Psoas muscle (tissue), 7 donors: ENCODE measurements at regions not wholly inside any gene's neighbourhood (a gene's known extent, or its start where the extent isn't known, plus 50 kb on each side); places are given as distances from the start of the nearest gene placed in this dataset.
A peak's percentile ranks its signal among the peaks of the same experiment; 100 is the strongest.

Experiments
- ATAC-seq, 4 donors: fragments of 200-7000 bp; cut with Tn5 transposase; one replicate each; pipeline ENCODE4 v1.9.1; 2020; ENCODE audit warnings: moderate library complexity in 3 of 4, mild to moderate bottlenecking in 2 of 4
- DNase-seq, 2 donors: peaks; one replicate each; pipeline ENCODE4 v3.0.0-alpha.2; 2020
- H3K27ac ChIP-seq: fragments of 200-600 bp; one replicate; pipeline ENCODE4 v1.8.0; 2022
- H3K27me3 ChIP-seq, 3 donors: fragments of 200-600 bp in 1 of 3; one replicate each; pipeline versions ENCODE4 v1.6.1 to v1.8.0; 2013 to 2022; ENCODE audit warnings: low read length in 2 of 3, mild to moderate bottlenecking in 2 of 3, moderate library complexity in 1 of 3; ENCODE audit not compliant: insufficient read depth in 3 of 3
- H3K36me3 ChIP-seq, 2 donors: fragments of 200-600 bp in 1 of 2; one replicate each; pipeline versions ENCODE4 v1.6.1 to v1.8.0; 2013 to 2022; ENCODE audit warnings: low read depth in 1 of 2, mild to moderate bottlenecking in 1 of 2, moderate library complexity in 1 of 2; ENCODE audit not compliant: insufficient read depth in 1 of 2
- H3K4me1 ChIP-seq: fragments of 200-600 bp; one replicate; pipeline ENCODE4 v1.8.0; 2022
- H3K4me3 ChIP-seq: fragments of 200-600 bp; one replicate; pipeline ENCODE4 v1.8.0; 2022; ENCODE audit warnings: mild to moderate bottlenecking
- H3K9me3 ChIP-seq: fragments of 200-600 bp; one replicate; pipeline ENCODE4 v1.8.0; 2022
- CTCF ChIP-seq: fragments of 200-600 bp; IDR thresholded peaks from one replicate; pipeline ENCODE4 v1.8.0; 2022; ENCODE audit warnings: antibody characterized with exemption
- WGBS, 3 donors: extraction: QIAGEN DNeasy Blood & Tissue Kit; methylation state at CpG; one replicate each; pipeline versions ENCODE4 v1.1.6 to v1.1.7; 2013; 5-methylcytosine and 5-hydroxymethylcytosine counted together
- intact Hi-C, 2 donors: fragments of 100-400 bp; cut with DNase I; formaldehyde crosslinking; loops; one replicate each; pipeline versions ENCODE4 v1.11.0 to v1.14.2; 2022
- donor health status: healthy with polysubstance abuse.
- donor health status: DM: no; HTN: no; CAD: no; lungs with moderate emphysema.
- donor health status: Bipolar disorder and iron deficiency.
- donor health status: healthy.
- donor health status: DM: yes; HTN: yes; CAD: no.
- donor health status: DM: no; HTN: no; CAD: no.
- donor health status: DM: yes; HTN: yes; CAD: no.

GRCh38 chr1:96488777-96489176 is 232.8 kb upstream of the PTBP2 start:
- H3K4me1 ChIP-seq = no peaks in the 10 kb centered on the region
- ATAC-seq (no peak), DNase-seq (no peak)
- H3K27me3 ChIP-seq = no peaks in the 10 kb centered on the region
- H3K27ac ChIP-seq = no peak overlapping the region
- no peaks in the 10 kb centered on the region for H3K9me3 ChIP-seq
- intact Hi-C loops = no loop called here
- no peak for TF ChIP-seq CTCF
- WGBS, 3 donors = 62 to 73% (median 71%) methylated on average over 2 of the region's 2 CpGs
- no peaks in the 10 kb centered on the region for H3K36me3 ChIP-seq
- no peak overlapping the region for H3K4me3 ChIP-seq

- no peaks in the 10 kb centered on the region for H3K27me3 ChIP-seq
- ATAC-seq = peak in 3 of 4 donors; percentile 80 to 84 (median 83)
- 21 to 22% (median 22%) methylated on average over 4 of the region's 4 CpGs for WGBS, 3 donors
- no peaks in the 10 kb centered on the region for H3K36me3 ChIP-seq
- H3K4me1 ChIP-seq = no peaks in the 10 kb centered on the region
- no peak overlapping the region for H3K4me3 ChIP-seq
- TF ChIP-seq CTCF = no peak
- intact Hi-C loops = no loop called here
- peak in 1 of 2 donors; percentile 49 for DNase-seq
- no peak overlapping the region for H3K27ac ChIP-seq
- no peaks in the 10 kb centered on the region for H3K9me3 ChIP-seq
Measured at GRCh38 chr1:96492236-96492635, 229.3 kb upstream of the PTBP2 start.

- WGBS, 3 donors = 53 to 65% (median 64%) methylated on average over 5 of the region's 5 CpGs
- DNase-seq (no peak), ATAC-seq (no peak)
- Histone ChIP-seq H3K27ac (no peak overlapping the region), H3K4me1 (no peaks in the 10 kb centered on the region), H3K27me3 (no peaks in the 10 kb centered on the region), H3K36me3 (no peaks in the 10 kb centered on the region), H3K9me3 (no peaks in the 10 kb centered on the region), H3K4me3 (no peak overlapping the region)
- TF ChIP-seq CTCF = no peak
- intact Hi-C loops = no loop called here
Measured at GRCh38 chr1:96498744-96499340, 222.7 kb upstream of the PTBP2 start.

GRCh38 chr1:96508233-96508632 is 213.4 kb upstream of the PTBP2 start:
- H3K4me3 ChIP-seq = no peak overlapping the region
- peaks cover 16% of the 10 kb centered on the region for H3K4me1 ChIP-seq
- no peaks in the 10 kb centered on the region for H3K36me3 ChIP-seq
- 42 to 58% (median 44%) methylated on average over 4 of the region's 4 CpGs for WGBS, 3 donors
- H3K9me3 ChIP-seq = no peaks in the 10 kb centered on the region
- no peak overlapping the region for H3K27ac ChIP-seq
- no peaks in the 10 kb centered on the region for H3K27me3 ChIP-seq
- intact Hi-C loops = no loop called here
- DNase-seq (no peak), ATAC-seq (no peak)
- TF ChIP-seq CTCF = no peak

- Histone ChIP-seq H3K9me3 (no peaks in the 10 kb centered on the region), H3K4me1 (peaks cover 16% of the 10 kb centered on the region), H3K27ac (no peak overlapping the region), H3K27me3 (no peaks in the 10 kb centered on the region), H3K4me3 (no peak overlapping the region), H3K36me3 (no peaks in the 10 kb centered on the region)
- TF ChIP-seq CTCF = no peak
- no peak for ATAC-seq
- intact Hi-C loops = no loop called here
- DNase-seq = no peak
- WGBS, 3 donors = 46 to 80% (median 62%) methylated on average over 1 of the region's 1 CpG
Measured at GRCh38 chr1:96509339-96509738, 212.2 kb upstream of the PTBP2 start.
